ENCODE measurements at regions not wholly inside any gene's neighbourhood (a gene's known extent, or its start where the extent isn't known, plus 50 kb on each side); places are given as distances from the start of the nearest gene placed in this dataset.

GRCh38 chr6:921400-921799, 228.5 kb upstream of the EXOC2 start:
- TF ChIP-seq EZH2 (IDR thresholded peaks at IDR 0.05; ENCODE audit: insufficient read depth, poor library complexity, severe bottlenecking): no peak
- no peak for TF ChIP-seq EZH2phosphoT487 (IDR thresholded peaks at IDR 0.05; ENCODE audit: insufficient read depth, low read depth)

Data from GM23248 (cell line).